Neural cell (in vitro differentiated cells): ENCODE measurements at regions not wholly inside any gene's neighbourhood (a gene's known extent, or its start where the extent isn't known, plus 50 kb on each side); places are given as distances from the start of the nearest gene placed in this dataset.
A peak's percentile ranks its signal among the peaks of the same experiment; 100 is the strongest.

Experiments used
- H2AFZ ChIP-seq: fragments of 200-600, 300-800 bp; sonication (generic), shearing (Covaris generic); 2 replicates; pipeline ENCODE4 v1.6.0; 2014; ENCODE audit warnings: low read depth, mild to moderate bottlenecking, antibody characterized with exemption, low read length, moderate library complexity
- H3F3A ChIP-seq: fragments of 200-600 bp; shearing (Covaris generic); 2 replicates; pipeline ENCODE4 v1.6.1; 2016; ENCODE audit warnings: mild to moderate bottlenecking, moderate library complexity, mixed read lengths, antibody characterized with exemption, low read length; ENCODE audit not compliant: insufficient read depth, poor library complexity, severe bottlenecking
- H3K27ac ChIP-seq: fragments of 200-600, 300-800 bp; sonication (generic), shearing (Covaris generic); 2 replicates; pipeline ENCODE4 v1.5.1; 2014; ENCODE audit warnings: mild to moderate bottlenecking, low read length, moderate library complexity
- H3K27me3 ChIP-seq: fragments of 300-800, 200-600 bp; sonication (generic), shearing (Covaris generic); 2 replicates; pipeline ENCODE4 v1.6.0; 2014; ENCODE audit warnings: mild to moderate bottlenecking, low read depth, low read length, moderate library complexity; ENCODE audit not compliant: insufficient read depth
- H3K36me3 ChIP-seq: fragments of 300-800, 200-600 bp; sonication (generic), shearing (Covaris generic); 2 replicates; pipeline ENCODE4 v1.5.1; 2014; ENCODE audit warnings: mild to moderate bottlenecking, antibody characterized with exemption, low read length, moderate library complexity; ENCODE audit not compliant: insufficient read depth
- H3K4me2 ChIP-seq: fragments of 300-800, 200-600 bp; sonication (generic), shearing (Covaris generic); 2 replicates; pipeline ENCODE4 v1.6.0; 2014; ENCODE audit warnings: mild to moderate bottlenecking, low read length
- H3K4me3 ChIP-seq: fragments of 300-800, 200-600 bp; sonication (generic), shearing (Covaris generic); 2 replicates; pipeline ENCODE4 v1.5.1; 2014; ENCODE audit warnings: mild to moderate bottlenecking, low read length, moderate library complexity
- H3K79me2 ChIP-seq: fragments of 200-600 bp; shearing (Covaris generic); replicated peaks from 2 replicates; pipeline ENCODE4 v1.6.0; 2014; ENCODE audit warnings: mild to moderate bottlenecking, low read length, moderate library complexity; ENCODE audit not compliant: insufficient read depth
- H3K9ac ChIP-seq: fragments of 300-800, 200-600 bp; sonication (generic), shearing (Covaris generic); 2 replicates; pipeline ENCODE4 v1.6.1; 2016; ENCODE audit warnings: mild to moderate bottlenecking, low read length, mixed read lengths
- H3K9me2 ChIP-seq: fragments of 200-600 bp; shearing (Covaris generic); 2 replicates; pipeline ENCODE4 v1.6.1; 2016; ENCODE audit warnings: mild to moderate bottlenecking, low read length, mixed read lengths; ENCODE audit not compliant: insufficient read depth
- H3K9me3 ChIP-seq: fragments of 200-600, 300-800 bp; sonication (generic), shearing (Covaris generic); 2 replicates; pipeline ENCODE4 v1.6.1; 2016; ENCODE audit warnings: mild to moderate bottlenecking, mixed run types, low read length, moderate library complexity, mixed read lengths
- H4K20me1 ChIP-seq: fragments of 200-600 bp; shearing (Covaris generic); 2 replicates; pipeline ENCODE4 v1.6.1; 2016; ENCODE audit warnings: mild to moderate bottlenecking, mixed run types; ENCODE audit not compliant: insufficient read depth
- EP300 ChIP-seq: fragments of 450-650 bp; conservative IDR thresholded peaks from 2 replicates; pipeline ENCODE4 v1.6.1; 2014; ENCODE audit warnings: antibody characterized with exemption, mild to moderate bottlenecking, moderate library complexity; ENCODE audit not compliant: poor library complexity, severe bottlenecking
- EZH2 ChIP-seq: fragments of 200-600, 300-800 bp; shearing (Covaris generic), sonication (generic); IDR thresholded peaks from 2 replicates; pipeline ENCODE4 v1.6.1; 2014; ENCODE audit warnings: antibody characterized with exemption, low read length, borderline replicate concordance, mild to moderate bottlenecking; ENCODE audit not compliant: insufficient read depth, poor library complexity, severe bottlenecking
- MXI1 ChIP-seq: fragments of 450-650 bp; conservative IDR thresholded peaks from 2 replicates; pipeline ENCODE4 v1.6.1; 2014; ENCODE audit warnings: antibody characterized with exemption, mild to moderate bottlenecking; ENCODE audit not compliant: poor library complexity, severe bottlenecking
- POLR2AphosphoS5 ChIP-seq: IDR thresholded peaks from 2 replicates; pipeline ENCODE4 v1.6.1; 2012
- RAD21 ChIP-seq: fragments of 450-650 bp; conservative IDR thresholded peaks from 2 replicates; pipeline ENCODE4 v1.6.1; 2014; ENCODE audit warnings: antibody characterized with exemption, mild to moderate bottlenecking, moderate library complexity
- SMC3 ChIP-seq: fragments of 450-650 bp; conservative IDR thresholded peaks from 2 replicates; pipeline ENCODE4 v1.6.1; 2014; ENCODE audit warnings: antibody characterized with exemption, mild to moderate bottlenecking, moderate library complexity; ENCODE audit not compliant: poor library complexity
- TAF1 ChIP-seq: IDR thresholded peaks from 2 replicates; pipeline ENCODE4 v1.6.1; 2012; ENCODE audit warnings: low read depth
- TF ChIP-seq, protein P1 (sequence below): fragments of 450-650 bp; IDR thresholded peaks from 2 replicates; pipeline ENCODE4 v1.5.1; 2014; ENCODE audit warnings: antibody characterized with exemption, mild to moderate bottlenecking, moderate library complexity; ENCODE audit not compliant: poor library complexity, severe bottlenecking
- TF ChIP-seq, protein P2 (sequence below): IDR thresholded peaks from 2 replicates; pipeline ENCODE4 v1.6.1; 2012; ENCODE audit warnings: borderline replicate concordance

DNA sequence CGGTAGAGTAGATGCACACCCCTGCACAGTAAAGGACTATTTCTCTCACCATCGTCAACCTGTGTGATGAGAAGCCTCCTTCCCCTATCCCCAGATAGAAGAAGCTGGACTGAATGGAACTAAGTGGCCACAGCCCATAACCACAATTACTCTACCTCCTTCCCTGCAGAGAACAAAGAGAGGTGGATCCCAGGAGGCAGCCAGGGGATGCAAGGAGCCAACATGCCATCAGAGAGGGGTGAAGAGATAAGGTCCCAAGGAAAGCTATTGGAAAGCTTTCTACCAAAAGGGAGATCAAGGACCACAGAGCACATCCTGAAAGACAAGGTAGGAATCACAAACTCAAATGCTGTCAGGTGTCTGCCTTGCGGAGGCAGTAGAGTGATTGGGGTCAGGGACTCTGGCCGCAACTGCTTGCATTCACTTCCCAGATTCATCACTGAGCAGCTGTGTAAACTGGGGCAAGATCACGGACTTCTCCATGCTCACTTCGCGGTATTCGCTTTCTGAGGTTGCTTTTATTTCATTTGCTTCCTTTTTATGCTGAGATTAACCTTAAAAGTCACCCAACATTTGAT lies 81.6 kb upstream of the MYO3A start:
- TF ChIP-seq, protein P1, sequence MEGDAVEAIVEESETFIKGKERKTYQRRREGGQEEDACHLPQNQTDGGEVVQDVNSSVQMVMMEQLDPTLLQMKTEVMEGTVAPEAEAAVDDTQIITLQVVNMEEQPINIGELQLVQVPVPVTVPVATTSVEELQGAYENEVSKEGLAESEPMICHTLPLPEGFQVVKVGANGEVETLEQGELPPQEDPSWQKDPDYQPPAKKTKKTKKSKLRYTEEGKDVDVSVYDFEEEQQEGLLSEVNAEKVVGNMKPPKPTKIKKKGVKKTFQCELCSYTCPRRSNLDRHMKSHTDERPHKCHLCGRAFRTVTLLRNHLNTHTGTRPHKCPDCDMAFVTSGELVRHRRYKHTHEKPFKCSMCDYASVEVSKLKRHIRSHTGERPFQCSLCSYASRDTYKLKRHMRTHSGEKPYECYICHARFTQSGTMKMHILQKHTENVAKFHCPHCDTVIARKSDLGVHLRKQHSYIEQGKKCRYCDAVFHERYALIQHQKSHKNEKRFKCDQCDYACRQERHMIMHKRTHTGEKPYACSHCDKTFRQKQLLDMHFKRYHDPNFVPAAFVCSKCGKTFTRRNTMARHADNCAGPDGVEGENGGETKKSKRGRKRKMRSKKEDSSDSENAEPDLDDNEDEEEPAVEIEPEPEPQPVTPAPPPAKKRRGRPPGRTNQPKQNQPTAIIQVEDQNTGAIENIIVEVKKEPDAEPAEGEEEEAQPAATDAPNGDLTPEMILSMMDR, result no peak
- TF ChIP-seq EZH2 (no peak), RAD21 (no peak), MXI1 (no peak), SMC3 (no peak), EP300 (no peak), POLR2AphosphoS5 (no peak), TAF1 (no peak)
- TF ChIP-seq, protein P2, sequence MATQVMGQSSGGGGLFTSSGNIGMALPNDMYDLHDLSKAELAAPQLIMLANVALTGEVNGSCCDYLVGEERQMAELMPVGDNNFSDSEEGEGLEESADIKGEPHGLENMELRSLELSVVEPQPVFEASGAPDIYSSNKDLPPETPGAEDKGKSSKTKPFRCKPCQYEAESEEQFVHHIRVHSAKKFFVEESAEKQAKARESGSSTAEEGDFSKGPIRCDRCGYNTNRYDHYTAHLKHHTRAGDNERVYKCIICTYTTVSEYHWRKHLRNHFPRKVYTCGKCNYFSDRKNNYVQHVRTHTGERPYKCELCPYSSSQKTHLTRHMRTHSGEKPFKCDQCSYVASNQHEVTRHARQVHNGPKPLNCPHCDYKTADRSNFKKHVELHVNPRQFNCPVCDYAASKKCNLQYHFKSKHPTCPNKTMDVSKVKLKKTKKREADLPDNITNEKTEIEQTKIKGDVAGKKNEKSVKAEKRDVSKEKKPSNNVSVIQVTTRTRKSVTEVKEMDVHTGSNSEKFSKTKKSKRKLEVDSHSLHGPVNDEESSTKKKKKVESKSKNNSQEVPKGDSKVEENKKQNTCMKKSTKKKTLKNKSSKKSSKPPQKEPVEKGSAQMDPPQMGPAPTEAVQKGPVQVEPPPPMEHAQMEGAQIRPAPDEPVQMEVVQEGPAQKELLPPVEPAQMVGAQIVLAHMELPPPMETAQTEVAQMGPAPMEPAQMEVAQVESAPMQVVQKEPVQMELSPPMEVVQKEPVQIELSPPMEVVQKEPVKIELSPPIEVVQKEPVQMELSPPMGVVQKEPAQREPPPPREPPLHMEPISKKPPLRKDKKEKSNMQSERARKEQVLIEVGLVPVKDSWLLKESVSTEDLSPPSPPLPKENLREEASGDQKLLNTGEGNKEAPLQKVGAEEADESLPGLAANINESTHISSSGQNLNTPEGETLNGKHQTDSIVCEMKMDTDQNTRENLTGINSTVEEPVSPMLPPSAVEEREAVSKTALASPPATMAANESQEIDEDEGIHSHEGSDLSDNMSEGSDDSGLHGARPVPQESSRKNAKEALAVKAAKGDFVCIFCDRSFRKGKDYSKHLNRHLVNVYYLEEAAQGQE, result no peak
- H3F3A ChIP-seq, result peaks cover 5% of the 10 kb centered on the region
- H2AFZ ChIP-seq, result no peak overlapping the region
- no peak overlapping the region for H3K4me3 ChIP-seq
- H3K9me2 ChIP-seq, result no peaks in the 10 kb centered on the region
- H3K9me3 ChIP-seq, result no peaks in the 10 kb centered on the region
- no peaks in the 10 kb centered on the region for H3K36me3 ChIP-seq
- H3K27ac ChIP-seq, result peak overlapping the region; percentile 88
- H3K79me2 ChIP-seq, result no peaks in the 10 kb centered on the region
- H3K27me3 ChIP-seq, result no peaks in the 10 kb centered on the region
- no peaks in the 10 kb centered on the region for H4K20me1 ChIP-seq
- peak overlapping the region; percentile 35 for H3K9ac ChIP-seq
- H3K4me2 ChIP-seq, result no peak overlapping the region

DNA sequence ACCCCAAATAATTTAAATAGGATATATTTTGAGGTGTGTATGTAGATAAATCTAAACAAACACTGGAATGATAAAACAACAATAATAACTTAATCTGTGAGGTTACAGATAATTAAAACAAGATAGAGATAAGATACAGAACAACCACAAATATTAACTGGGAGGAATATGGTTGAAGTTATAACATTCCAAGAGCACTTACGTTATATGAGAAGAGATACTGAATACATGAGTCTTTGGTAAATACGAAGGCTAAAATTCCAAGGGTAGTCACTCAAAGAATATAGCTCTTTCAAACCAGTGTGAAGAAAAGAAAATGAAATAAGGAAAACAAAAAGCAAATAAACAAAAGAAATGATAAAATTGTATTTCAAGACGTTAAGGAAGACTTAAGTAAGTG lies 76.0 kb upstream of the MYO3A start:
- TF ChIP-seq POLR2AphosphoS5, result no peak
- no peak for TF ChIP-seq EP300
- no peak overlapping the region for H3K4me2 ChIP-seq
- H3K27me3 ChIP-seq, result no peaks in the 10 kb centered on the region
- no peaks in the 10 kb centered on the region for H3F3A ChIP-seq
- no peaks in the 10 kb centered on the region for H4K20me1 ChIP-seq
- H2AFZ ChIP-seq, result no peak overlapping the region
- H3K9ac ChIP-seq, result no peak overlapping the region
- no peak overlapping the region for H3K4me3 ChIP-seq
- H3K79me2 ChIP-seq, result no peaks in the 10 kb centered on the region
- H3K9me3 ChIP-seq, result no peaks in the 10 kb centered on the region
- no peaks in the 10 kb centered on the region for H3K36me3 ChIP-seq
- no peaks in the 10 kb centered on the region for H3K9me2 ChIP-seq
- H3K27ac ChIP-seq, result no peak overlapping the region
